ENCODE measurements at regions not wholly inside any gene's neighbourhood (a gene's known extent, or its start where the extent isn't known, plus 50 kb on each side); places are given as distances from the start of the nearest gene placed in this dataset.

DNA sequence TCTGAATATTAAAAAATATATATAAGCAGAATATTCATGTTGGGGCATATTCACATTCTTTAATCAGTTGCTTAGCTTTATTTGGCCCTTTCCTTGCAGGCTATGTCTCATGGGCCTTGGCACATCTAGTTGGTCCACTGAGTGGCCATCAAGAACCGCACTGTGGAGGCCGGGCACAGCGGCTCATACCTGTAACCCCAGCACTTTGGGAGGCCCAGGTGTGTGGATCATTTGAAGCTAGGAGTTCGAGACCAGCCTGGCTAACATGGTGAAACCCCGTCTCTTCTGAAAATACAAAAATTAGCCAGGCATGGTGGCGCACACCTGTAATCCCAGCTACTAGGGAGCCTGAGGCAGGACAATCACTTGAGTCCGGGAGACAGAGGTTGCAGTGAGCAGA is 127.6 kb upstream of the TANK start:
- no peaks in the 10 kb centered on the region for H3K27me3 ChIP-seq (ENCODE audit: control insufficient read depth, insufficient read depth, low read length)
- H3K4me1 ChIP-seq (ENCODE audit: control insufficient read depth, insufficient read depth, low read length): no peaks in the 10 kb centered on the region
- WGBS (ENCODE audit: insufficient coverage, low lambda C conversion rate): no CpG with 5 or more reads among the region's 7 CpGs
- no peaks in the 10 kb centered on the region for H3K9me3 ChIP-seq (ENCODE audit: control insufficient read depth, low read depth, low read length)
- H3K4me3 ChIP-seq (ENCODE audit: low read length): no peak overlapping the region
- no peaks in the 10 kb centered on the region for H3K36me3 ChIP-seq (ENCODE audit: control insufficient read depth, insufficient read depth, low read length)
- DNase-seq: no peak
- H3K27ac ChIP-seq (ENCODE audit: low read length): no peak overlapping the region

DNA sequence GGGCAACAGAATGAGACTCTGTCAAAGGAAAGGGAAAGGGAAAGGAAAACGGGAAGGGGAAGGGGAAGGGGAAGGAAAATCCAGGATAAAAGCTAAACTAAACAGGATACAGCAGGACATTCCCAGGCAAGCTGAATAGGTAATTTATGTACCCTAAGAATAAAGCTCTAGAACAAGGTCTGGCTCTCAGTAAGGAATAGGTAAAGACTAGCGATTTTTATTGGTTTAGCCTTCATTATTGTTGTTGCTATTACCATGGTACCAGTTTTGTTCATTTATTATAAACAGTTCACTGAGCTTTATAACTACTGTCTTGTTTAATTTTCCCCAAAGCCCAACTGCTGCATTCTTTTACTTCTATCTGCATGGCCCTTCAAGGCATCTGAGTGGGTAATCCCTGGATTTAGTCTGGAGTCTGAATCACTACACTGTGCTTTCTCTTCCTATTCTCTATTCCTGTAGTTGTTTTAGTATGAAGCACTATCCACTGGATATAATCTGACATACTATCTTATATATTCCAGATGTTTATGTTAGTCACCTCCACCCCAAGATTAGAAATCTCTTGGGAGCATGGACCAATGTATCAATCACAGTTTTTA is 127.1 kb upstream of the TANK start:
- no peak for DNase-seq
- WGBS (ENCODE audit: insufficient coverage, low lambda C conversion rate): 33% methylated on average over 1 of the region's 2 CpGs
- no peak overlapping the region for H3K27ac ChIP-seq (ENCODE audit: low read length)

DNA sequence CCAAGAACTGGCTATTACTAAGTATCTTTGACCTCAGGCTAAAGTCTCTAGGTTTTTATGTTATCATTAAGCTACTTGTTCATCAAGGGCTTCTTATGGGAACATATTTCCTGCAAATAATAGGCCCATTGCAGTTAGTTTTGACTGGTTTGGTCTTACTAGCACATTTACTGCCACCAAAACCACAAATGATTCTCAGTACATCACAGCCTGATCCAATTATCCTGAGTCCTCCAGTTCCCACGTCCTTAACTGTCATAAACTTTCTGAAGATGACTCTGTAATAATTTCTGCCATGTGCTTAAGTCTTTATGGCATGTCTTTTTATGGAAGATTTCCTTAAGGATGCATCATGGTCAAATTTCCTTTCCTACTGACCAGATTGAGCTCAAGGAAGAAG is 123.3 kb upstream of the TANK start:
- Histone ChIP-seq H3K36me3 (ENCODE audit: control insufficient read depth, insufficient read depth, low read length) (no peaks in the 10 kb centered on the region), H3K4me3 (ENCODE audit: low read length) (no peak overlapping the region), H3K4me1 (ENCODE audit: control insufficient read depth, insufficient read depth, low read length) (no peaks in the 10 kb centered on the region), H3K27ac (ENCODE audit: low read length) (no peak overlapping the region), H3K9me3 (ENCODE audit: control insufficient read depth, low read depth, low read length) (no peaks in the 10 kb centered on the region), H3K27me3 (ENCODE audit: control insufficient read depth, insufficient read depth, low read length) (no peaks in the 10 kb centered on the region)
- WGBS (ENCODE audit: insufficient coverage, low lambda C conversion rate): no CpG with 5 or more reads among the region's 1 CpG
- no peak for DNase-seq

More for the DNA sequence above, 127.1 kb upstream of the TANK start:
- Histone ChIP-seq H3K36me3 (ENCODE audit: control insufficient read depth, insufficient read depth, low read length) (no peaks in the 10 kb centered on the region), H3K4me3 (ENCODE audit: low read length) (no peak overlapping the region), H3K9me3 (ENCODE audit: control insufficient read depth, low read depth, low read length) (no peaks in the 10 kb centered on the region), H3K4me1 (ENCODE audit: control insufficient read depth, insufficient read depth, low read length) (no peaks in the 10 kb centered on the region), H3K27me3 (ENCODE audit: control insufficient read depth, insufficient read depth, low read length) (no peaks in the 10 kb centered on the region)

DNA sequence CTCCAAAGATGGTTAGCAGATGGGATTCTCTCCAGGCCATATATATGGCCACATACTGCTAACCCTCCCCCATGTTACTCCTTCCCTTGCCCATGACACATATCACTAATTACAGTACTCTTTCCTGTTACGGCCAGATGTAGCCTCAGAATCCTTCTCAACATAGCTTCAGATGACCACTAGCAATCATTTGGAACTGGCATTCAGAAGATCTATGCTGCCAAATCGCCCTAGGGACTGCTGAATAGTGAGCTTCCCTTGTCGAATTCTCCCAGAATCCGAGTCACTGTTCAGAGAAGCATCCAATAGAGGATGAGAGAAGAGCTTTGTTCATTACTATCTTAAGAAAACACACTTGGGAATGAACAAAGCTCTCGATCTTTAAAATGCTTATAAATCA is 121.2 kb upstream of the TANK start:
- Histone ChIP-seq H3K27me3 (ENCODE audit: control insufficient read depth, insufficient read depth, low read length) (no peaks in the 10 kb centered on the region), H3K4me1 (ENCODE audit: control insufficient read depth, insufficient read depth, low read length) (no peaks in the 10 kb centered on the region)
- WGBS (ENCODE audit: insufficient coverage, low lambda C conversion rate): no CpG with 5 or more reads among the region's 5 CpGs

DNA sequence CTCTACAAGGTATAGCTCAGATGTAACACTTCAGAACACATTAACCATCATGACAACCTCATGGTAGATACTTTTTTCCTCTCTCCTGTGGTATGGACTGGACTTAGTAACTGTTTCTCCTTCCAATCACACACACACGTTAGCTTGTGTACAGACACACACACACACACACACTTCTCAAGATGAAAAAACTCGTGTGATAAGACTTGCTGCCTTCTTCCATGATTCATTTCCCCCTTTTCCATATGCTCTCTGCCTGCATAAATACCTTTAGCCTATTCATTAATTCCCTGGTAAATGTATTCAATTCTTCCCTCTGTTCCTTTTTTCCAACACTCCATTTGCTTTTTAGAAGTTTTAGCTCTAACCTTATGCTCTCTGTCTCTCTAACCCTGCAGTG is 118.9 kb upstream of the TANK start:
- H3K4me1 ChIP-seq (ENCODE audit: control insufficient read depth, insufficient read depth, low read length): no peaks in the 10 kb centered on the region
- H3K36me3 ChIP-seq (ENCODE audit: control insufficient read depth, insufficient read depth, low read length): no peaks in the 10 kb centered on the region
- no peaks in the 10 kb centered on the region for H3K27me3 ChIP-seq (ENCODE audit: control insufficient read depth, insufficient read depth, low read length)
- DNase-seq: no peak
- no peak overlapping the region for H3K4me3 ChIP-seq (ENCODE audit: low read length)
- H3K9me3 ChIP-seq (ENCODE audit: control insufficient read depth, low read depth, low read length): no peaks in the 10 kb centered on the region
- H3K27ac ChIP-seq (ENCODE audit: low read length): no peak overlapping the region
- WGBS (ENCODE audit: insufficient coverage, low lambda C conversion rate): 21% methylated on average over 2 of the region's 2 CpGs

More for the DNA sequence above, 121.2 kb upstream of the TANK start:
- H3K9me3 ChIP-seq (ENCODE audit: control insufficient read depth, low read depth, low read length): no peaks in the 10 kb centered on the region
- H3K36me3 ChIP-seq (ENCODE audit: control insufficient read depth, insufficient read depth, low read length): no peaks in the 10 kb centered on the region
- no peak for DNase-seq
- no peak overlapping the region for H3K4me3 ChIP-seq (ENCODE audit: low read length)
- H3K27ac ChIP-seq (ENCODE audit: low read length): no peak overlapping the region

DNA sequence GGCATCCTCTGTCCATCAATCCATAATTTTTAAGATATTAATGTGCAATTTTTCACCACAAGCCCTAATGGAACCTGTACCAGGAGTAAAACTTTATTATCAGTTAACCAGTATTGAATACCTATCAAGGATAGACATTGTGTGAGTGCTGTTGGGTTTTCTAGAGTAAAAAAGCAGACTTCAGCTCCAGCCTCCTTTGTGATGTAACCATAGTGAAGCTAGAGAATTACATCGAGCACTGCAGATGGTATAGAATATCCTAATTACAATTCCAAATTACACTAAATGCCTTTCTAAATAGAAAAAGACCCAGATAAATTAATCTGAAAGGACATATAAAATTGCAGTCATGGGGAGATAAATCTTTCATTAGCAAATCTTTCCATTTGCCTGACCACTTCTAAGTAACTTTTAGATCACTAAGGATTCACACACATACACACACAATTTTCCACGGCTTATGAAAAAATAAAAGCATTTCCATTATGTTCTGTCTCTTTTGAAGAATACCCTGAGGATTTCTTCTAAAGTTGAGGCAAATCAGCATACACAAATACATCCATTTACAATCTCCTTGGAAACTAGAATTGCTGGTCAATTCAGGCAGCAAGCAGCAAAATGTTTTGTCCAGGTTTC is 117.1 kb upstream of the TANK start:
- no peaks in the 10 kb centered on the region for H3K36me3 ChIP-seq (ENCODE audit: control insufficient read depth, insufficient read depth, low read length)
- H3K4me3 ChIP-seq (ENCODE audit: low read length): no peak overlapping the region
- no peak for DNase-seq
- H3K9me3 ChIP-seq (ENCODE audit: control insufficient read depth, low read depth, low read length): no peaks in the 10 kb centered on the region
- no CpG with 5 or more reads among the region's 2 CpGs for WGBS (ENCODE audit: insufficient coverage, low lambda C conversion rate)
- no peaks in the 10 kb centered on the region for H3K27me3 ChIP-seq (ENCODE audit: control insufficient read depth, insufficient read depth, low read length)
- no peaks in the 10 kb centered on the region for H3K4me1 ChIP-seq (ENCODE audit: control insufficient read depth, insufficient read depth, low read length)
- H3K27ac ChIP-seq (ENCODE audit: low read length): no peak overlapping the region

DNA sequence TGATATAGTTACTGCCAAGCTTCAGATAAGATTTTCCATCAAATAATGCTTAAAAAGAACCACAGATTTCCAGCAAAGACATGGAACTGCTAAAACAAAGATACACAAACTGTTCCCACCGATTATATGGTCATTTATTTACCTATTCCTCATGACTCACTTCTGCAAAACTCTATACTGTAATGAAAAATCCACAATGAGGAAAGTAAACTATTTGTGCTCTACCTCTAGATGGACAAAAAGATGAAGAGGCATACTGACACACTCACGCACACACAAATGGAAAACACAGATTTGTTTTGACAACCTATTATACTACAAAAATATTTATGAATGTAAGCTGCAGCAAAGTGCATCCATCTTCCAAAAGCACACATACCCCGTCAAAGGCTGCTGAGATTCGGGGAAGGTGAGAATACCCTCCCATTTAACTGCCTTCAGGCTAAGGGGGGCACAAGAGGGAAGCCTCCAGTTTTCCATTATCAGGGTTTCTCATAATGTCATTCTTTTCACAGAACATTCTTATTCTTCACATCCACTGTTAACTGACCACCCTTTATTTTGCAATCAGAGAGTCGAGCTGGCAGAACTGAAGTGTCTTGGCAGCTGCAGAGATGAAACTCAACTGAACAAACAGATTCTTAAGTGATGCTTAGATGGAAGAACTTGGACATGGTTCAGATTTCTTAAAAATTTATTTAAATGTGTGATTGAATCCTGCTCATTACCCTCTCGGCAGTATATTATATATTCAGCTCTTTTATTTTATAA is 115.9 kb upstream of the TANK start:
- Histone ChIP-seq H3K27me3 (ENCODE audit: control insufficient read depth, insufficient read depth, low read length) (no peaks in the 10 kb centered on the region), H3K36me3 (ENCODE audit: control insufficient read depth, insufficient read depth, low read length) (no peaks in the 10 kb centered on the region), H3K27ac (ENCODE audit: low read length) (no peak overlapping the region), H3K9me3 (ENCODE audit: control insufficient read depth, low read depth, low read length) (no peaks in the 10 kb centered on the region), H3K4me1 (ENCODE audit: control insufficient read depth, insufficient read depth, low read length) (no peaks in the 10 kb centered on the region), H3K4me3 (ENCODE audit: low read length) (no peak overlapping the region)
- 66% methylated on average over 3 of the region's 6 CpGs for WGBS (ENCODE audit: insufficient coverage, low lambda C conversion rate)
- no peak for DNase-seq

DNA sequence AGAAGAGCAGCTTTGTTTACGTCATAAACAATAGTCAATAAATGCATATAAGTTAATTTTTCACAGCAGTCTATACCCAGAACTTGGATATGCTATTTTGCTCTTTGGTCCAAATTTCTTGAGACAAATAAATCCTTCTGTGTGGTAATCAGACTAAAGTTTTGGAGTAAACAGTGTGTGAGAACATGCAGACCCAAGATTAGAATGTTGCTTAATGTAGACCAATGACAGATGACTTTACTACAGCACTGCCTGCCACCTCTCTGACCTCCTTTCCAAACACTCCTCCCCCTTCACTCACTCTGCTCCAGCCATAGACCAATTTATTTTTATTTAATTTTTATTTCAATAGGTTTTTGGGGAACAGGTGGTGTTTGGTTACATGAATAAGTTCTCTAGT is 115.3 kb upstream of the TANK start:
- H3K36me3 ChIP-seq (ENCODE audit: control insufficient read depth, insufficient read depth, low read length): no peaks in the 10 kb centered on the region
- H3K27ac ChIP-seq (ENCODE audit: low read length): no peak overlapping the region
- no peaks in the 10 kb centered on the region for H3K9me3 ChIP-seq (ENCODE audit: control insufficient read depth, low read depth, low read length)
- DNase-seq: no peak
- WGBS (ENCODE audit: insufficient coverage, low lambda C conversion rate): 60% methylated on average over 1 of the region's 1 CpG
- H3K4me1 ChIP-seq (ENCODE audit: control insufficient read depth, insufficient read depth, low read length): no peaks in the 10 kb centered on the region
- no peaks in the 10 kb centered on the region for H3K27me3 ChIP-seq (ENCODE audit: control insufficient read depth, insufficient read depth, low read length)
- no peak overlapping the region for H3K4me3 ChIP-seq (ENCODE audit: low read length)

DNA sequence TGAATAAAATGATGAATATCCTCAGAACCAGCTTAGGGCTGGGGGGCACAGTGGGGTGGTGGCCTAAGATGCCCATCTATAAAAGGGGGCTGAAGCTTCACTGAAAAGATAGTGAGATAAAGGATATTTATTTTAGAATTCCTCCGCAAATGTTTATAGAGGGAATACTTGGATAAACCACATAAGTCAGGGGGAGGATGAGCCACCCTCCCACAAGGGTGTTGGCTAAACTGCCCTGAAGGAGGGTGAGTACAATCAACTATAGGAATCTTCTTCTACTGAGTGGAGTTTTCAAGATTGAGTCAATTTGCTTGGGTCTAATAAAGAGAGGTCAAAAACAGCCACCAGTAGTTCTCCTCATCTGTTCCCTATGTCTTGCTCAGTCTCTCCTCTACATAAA is 114.5 kb upstream of the TANK start:
- no peaks in the 10 kb centered on the region for H3K36me3 ChIP-seq (ENCODE audit: control insufficient read depth, insufficient read depth, low read length)
- WGBS (ENCODE audit: insufficient coverage, low lambda C conversion rate): 40% methylated on average over 1 of the region's 1 CpG
- H3K27me3 ChIP-seq (ENCODE audit: control insufficient read depth, insufficient read depth, low read length): no peaks in the 10 kb centered on the region
- no peaks in the 10 kb centered on the region for H3K4me1 ChIP-seq (ENCODE audit: control insufficient read depth, insufficient read depth, low read length)
- no peak overlapping the region for H3K27ac ChIP-seq (ENCODE audit: low read length)
- H3K4me3 ChIP-seq (ENCODE audit: low read length): no peak overlapping the region
- DNase-seq: no peak
- no peaks in the 10 kb centered on the region for H3K9me3 ChIP-seq (ENCODE audit: control insufficient read depth, low read depth, low read length)

DNA sequence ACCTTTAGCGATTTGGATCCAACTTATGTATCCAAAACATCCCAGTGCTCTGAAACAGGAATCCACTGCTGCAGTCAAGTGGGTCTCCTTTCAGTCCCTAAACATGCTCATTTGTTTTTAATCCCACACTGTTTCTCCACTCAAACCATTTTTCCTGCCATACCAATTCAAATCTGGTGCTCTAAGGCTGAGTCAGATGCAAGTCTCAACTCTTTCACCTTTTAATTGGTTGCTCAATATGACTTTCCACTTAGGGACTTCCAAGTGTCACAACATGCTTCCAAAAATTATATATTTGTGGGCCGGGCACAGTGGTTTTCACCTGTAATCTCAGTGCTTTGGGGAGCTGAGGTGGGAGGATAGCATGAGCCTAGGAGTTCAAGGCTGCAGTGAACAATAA is 113.4 kb upstream of the TANK start:
- Histone ChIP-seq H3K27me3 (ENCODE audit: control insufficient read depth, insufficient read depth, low read length) (no peaks in the 10 kb centered on the region), H3K9me3 (ENCODE audit: control insufficient read depth, low read depth, low read length) (no peaks in the 10 kb centered on the region), H3K36me3 (ENCODE audit: control insufficient read depth, insufficient read depth, low read length) (no peaks in the 10 kb centered on the region), H3K4me3 (ENCODE audit: low read length) (no peak overlapping the region), H3K4me1 (ENCODE audit: control insufficient read depth, insufficient read depth, low read length) (no peaks in the 10 kb centered on the region), H3K27ac (ENCODE audit: low read length) (no peak overlapping the region)
- no peak for DNase-seq
- 100% methylated on average over 1 of the region's 2 CpGs for WGBS (ENCODE audit: insufficient coverage, low lambda C conversion rate)

All from large intestine (tissue), 3 donors.